ENCODE measurements at regions not wholly inside any gene's neighbourhood (a gene's known extent, or its start where the extent isn't known, plus 50 kb on each side); places are given as distances from the start of the nearest gene placed in this dataset.
"Not testable (repeated sequence)": the region's sequence is repeated elsewhere in the genome, so short reads cannot be mapped to it uniquely, and the experiment has no call there.

GRCh38 chr7:142567201-142568075, 181.8 kb upstream of the PRSS1 start:
- DNase-seq: no peak

DNA sequence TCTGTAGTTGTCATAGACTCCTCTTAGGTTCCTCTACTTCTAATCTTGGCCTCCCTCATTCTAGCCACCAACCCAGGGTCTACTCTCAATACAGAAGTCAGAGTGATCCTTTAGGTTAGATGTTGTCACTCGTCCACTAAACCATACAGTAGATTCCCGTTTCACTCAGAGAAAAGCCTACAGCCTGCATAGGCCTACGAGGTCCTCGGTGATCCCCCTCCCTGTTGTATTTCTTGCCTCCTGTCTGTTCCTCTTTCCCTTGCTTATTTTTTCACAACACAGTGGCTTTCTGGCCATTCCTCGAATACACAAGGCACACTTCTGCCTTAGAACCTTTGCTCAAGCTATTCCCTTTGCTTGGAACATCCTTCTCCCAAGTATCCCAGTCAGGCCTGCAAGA, 183.0 kb upstream of the PRSS1 start:
- DNase-seq: no peak

DNA sequence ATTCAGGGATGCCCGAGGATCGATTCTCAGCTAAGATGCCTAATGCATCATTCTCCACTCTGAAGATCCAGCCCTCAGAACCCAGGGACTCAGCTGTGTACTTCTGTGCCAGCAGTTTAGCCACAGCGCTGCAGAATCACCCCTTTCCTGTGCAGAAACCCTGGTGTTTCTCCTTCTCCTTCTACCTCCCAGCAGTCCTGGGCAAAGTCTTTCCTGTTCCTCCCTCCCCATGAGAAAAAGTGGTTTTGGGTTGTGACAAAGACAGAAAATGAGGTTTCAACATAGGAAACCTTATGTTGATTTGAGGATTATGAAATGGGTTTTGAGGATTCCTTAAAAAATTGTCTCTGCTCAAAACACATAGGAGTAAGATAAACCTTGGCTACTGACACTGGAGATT, 185.1 kb upstream of the PRSS1 start:
- not testable (repeated sequence) for DNase-seq

- no peak for DNase-seq
Observed at GRCh38 chr7:142563470-142563869, 185.8 kb upstream of the PRSS1 start.

- no peak for DNase-seq
Observed at GRCh38 chr7:142562688-142563087, 186.6 kb upstream of the PRSS1 start.

- not testable (repeated sequence) for DNase-seq
Observed at GRCh38 chr7:142561396-142561795, 187.9 kb upstream of the PRSS1 start.

GRCh38 chr7:142560770-142561169, 188.5 kb upstream of the PRSS1 start:
- DNase-seq: not testable (repeated sequence)

- DNase-seq: no peak
Observed at GRCh38 chr7:142560166-142560565, 189.1 kb upstream of the PRSS1 start.

DNA sequence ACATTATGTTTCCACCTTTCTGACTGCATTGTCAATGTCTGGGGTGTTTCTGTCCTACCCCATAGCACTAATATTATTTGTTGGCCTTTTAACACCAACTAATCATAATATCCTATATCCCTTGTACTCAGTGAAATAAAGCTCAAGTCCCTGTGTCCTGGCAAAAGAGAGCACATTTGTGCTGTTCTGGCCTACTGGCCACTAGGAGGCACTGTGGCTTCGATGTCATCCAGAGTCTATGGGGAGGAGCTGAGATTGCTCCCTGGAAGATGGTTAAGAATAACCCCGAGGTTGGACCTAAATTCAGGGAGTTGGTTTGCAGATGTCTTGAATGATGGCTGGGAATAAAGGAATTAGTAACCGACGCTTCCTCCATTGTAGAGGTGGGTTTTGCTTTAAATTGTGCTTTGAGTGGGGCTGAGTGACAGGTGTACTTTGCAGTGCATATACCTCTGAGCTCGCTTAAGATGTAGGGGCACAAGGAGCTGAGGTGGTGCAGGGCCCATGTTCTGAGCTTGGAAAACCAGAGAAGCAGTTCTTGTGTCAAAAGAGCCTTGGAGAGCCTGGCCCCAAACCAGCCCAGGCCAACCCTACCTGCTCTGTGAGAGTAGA, 191.2 kb upstream of the PRSS1 start:
- DNase-seq: peak; percentile 13

GRCh38 chr7:142556740-142557139, 192.5 kb upstream of the PRSS1 start:
- DNase-seq: no peak

DNA sequence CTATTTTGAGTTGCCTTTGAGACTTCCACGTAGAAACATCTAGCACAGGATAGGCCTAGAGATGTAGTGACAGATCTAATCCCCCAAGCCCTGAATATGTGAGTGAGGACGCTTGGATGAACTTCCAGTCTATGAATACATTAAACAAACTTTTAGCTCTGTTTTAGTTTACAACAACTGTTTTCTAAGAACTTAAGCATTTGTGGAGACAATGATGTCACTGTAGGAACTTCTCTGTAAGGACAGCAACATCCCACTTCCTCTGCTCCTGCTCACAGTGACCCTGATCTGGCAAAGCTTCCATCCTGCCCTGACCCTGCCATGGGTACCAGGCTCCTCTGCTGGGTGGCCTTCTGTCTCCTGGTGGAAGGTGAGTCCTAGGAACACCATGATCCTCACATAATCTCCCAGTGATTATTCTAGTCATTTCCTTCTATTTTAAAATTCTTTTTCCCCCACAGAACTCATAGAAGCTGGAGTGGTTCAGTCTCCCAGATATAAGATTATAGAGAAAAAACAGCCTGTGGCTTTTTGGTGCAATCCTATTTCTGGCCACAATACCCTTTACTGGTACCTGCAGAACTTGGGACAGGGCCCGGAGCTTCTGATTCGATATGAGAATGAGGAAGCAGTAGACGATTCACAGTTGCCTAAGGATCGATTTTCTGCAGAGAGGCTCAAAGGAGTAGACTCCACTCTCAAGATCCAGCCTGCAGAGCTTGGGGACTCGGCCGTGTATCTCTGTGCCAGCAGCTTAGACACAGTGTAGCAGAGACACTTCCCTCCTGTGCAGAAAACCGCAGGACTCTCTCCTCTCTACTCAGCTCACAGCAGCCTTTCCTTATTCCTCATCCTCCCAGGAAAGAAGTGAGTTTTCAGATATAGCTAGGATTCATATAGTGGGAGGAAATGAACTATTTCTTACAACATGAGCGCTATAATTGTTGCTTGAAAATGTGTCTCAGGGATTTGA, 194.4 kb upstream of the PRSS1 start:
- DNase-seq: no peak

GRCh38 chr7:142553216-142553615, 196.1 kb upstream of the PRSS1 start:
- DNase-seq: no peak

DNA sequence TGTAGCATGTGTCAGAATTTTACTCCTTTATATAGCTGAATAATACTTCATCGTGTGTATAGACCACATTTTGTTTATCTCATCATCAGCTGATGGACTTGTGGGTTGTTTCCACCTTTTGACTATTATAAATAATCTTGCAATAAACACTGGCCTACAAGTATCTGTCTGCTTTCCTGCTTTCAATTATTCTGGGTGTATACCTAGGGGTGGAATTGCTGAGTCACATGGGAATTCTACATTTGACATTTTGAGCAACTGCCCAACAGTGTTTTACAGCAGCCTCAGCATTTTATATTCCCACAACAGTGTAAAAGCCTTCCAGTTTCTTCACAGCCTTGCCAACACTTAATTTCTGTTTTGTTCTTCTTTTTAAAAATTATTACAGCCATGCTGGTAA, 200.3 kb upstream of the PRSS1 start:
- DNase-seq: no peak

DNA sequence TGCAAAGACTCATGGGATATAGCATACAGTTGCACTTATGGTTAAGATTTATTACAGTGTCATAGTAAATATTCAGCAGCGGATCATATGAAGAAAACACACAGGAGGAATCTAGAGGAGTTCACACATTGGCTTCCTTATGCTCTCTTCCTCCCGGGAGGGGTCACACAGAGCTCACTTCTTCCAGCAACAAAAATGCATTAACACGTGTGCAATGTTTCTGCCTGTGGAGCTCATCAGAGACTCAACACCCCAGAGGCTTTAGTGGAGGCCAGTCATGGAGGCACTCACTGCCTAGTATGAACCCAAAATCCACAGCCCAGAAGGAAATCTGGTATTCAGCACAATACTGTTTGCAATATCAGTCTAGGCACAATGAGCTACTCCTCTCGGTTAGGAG, 202.8 kb upstream of the PRSS1 start:
- DNase-seq: no peak

- no peak for DNase-seq
Observed at GRCh38 chr7:142542942-142543341, 206.3 kb upstream of the PRSS1 start.

- no peak for DNase-seq
Observed at GRCh38 chr7:142542105-142542504, 207.2 kb upstream of the PRSS1 start.

GRCh38 chr7:142540371-142540770, 208.9 kb upstream of the PRSS1 start:
- DNase-seq: no peak

DNA sequence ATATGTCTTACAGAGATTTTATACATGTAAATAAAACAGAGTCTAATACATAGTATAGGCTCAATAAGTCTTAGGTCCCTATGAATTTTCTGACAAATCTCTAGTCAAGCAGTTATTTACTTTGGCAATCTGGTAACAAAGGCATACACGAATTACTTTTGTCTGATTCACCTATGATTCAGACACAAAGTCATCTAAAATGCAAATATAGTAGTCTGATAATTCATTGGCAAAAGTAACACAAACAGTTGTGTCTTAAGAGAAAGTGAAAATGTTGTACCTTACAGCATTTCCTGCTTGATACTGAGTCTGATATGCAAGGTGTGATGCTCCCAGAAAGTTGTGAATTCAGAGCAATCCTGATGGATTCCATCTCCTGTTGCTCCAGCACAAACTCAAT, 209.4 kb upstream of the PRSS1 start:
- DNase-seq: no peak

- DNase-seq: no peak
Observed at GRCh38 chr7:142537760-142538159, 211.5 kb upstream of the PRSS1 start.

DNA sequence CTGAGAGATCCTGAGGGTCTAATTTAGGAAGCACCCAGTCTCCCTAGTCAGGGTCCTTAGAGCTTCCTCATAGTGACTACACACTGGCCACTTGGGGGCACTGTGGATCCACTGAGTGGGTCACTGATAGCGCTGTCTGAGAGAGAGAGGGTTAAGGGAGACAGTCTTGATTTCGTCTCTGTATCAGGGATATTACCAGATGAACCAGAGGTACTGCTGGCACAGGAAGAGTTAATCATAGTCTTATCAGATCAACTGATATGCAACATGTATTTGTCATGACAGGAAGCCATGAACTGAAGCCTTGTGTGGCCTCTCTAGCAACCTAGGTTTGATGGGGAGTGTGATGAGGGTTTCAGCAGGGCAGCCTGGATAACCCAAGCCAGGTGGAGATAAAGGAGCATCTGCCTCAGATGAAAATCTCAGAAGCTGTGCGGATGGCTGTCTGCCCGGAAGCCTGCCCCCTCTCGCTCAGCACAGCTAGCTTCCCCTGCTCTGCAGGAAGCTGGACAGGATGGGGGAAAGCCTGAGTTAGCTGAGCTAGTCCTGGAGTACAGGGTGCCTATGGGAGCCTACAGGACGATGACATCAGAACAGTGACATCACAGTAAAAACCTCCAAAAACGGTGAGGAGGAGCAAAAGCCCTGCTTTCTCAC, 214.0 kb upstream of the PRSS1 start:
- peak; percentile 74 for DNase-seq

DNA sequence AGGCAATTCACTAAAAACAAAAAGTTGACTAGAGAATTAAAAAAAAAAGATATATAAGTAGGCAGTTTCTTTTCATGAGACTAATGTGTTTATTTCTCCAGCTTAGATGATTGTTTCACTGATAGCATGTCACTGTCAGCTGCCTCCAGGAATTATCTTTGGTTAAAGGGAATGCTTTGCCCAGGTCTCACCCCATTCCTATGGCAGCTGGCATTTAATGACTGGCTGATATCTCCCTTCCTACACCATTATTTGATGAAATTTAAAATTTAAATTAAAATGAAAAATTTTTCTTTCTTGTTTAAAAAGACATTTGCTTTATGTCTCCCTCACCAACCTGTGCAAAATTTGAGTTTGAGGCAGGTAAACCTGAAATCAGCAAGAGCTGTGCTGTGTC, 214.5 kb upstream of the PRSS1 start:
- no peak for DNase-seq

GRCh38 chr7:142533920-142534319, 215.4 kb upstream of the PRSS1 start:
- no peak for DNase-seq

DNA sequence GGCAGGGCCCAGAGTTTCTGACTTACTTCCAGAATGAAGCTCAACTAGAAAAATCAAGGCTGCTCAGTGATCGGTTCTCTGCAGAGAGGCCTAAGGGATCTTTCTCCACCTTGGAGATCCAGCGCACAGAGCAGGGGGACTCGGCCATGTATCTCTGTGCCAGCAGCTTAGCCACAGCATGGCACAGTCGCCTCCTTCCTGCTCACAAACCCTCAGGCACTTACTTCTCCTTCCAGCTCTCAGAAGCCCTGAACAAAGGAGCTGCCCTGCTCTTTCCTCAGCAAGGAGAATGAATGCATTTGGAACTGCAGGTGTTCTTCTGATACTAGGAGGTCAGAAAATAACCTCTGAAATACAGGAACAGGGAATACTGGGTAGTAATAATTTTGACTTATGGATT, 219.7 kb upstream of the PRSS1 start:
- DNase-seq: no peak

Measured in COR-L47 (cell line).